Superior temporal gyrus (tissue), 1 donor: ENCODE measurements at regions not wholly inside any gene's neighbourhood (a gene's known extent, or its start where the extent isn't known, plus 50 kb on each side); places are given as distances from the start of the nearest gene placed in this dataset.
"Not testable (repeated sequence)": the region's sequence is repeated elsewhere in the genome, so short reads cannot be mapped to it uniquely, and the experiment has no call there.

ENCODE experiments used
- DNase-seq: peaks from one replicate; pipeline ENCODE4 v3.0.0-alpha.2; 2016; ENCODE audit errors: extremely low spot score

DNA sequence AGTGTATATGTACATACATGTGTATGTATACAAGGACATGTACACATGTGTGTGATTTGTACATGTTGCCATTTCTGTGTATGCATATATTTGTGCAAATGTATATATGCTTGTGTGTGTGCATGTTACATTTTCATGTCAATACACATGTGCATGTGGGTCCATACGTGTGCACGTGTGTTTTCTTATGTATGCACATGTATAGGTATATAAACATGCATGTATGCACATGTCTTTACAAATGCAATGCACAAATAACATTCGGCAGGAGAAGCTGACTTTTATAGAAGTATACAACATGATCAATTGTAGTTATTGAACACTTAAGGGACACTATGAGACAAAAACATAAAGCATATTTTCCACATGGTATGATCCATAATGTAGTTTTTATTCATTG lies 307.4 kb upstream of the SEMA3C start:
- DNase-seq = no peak

DNA sequence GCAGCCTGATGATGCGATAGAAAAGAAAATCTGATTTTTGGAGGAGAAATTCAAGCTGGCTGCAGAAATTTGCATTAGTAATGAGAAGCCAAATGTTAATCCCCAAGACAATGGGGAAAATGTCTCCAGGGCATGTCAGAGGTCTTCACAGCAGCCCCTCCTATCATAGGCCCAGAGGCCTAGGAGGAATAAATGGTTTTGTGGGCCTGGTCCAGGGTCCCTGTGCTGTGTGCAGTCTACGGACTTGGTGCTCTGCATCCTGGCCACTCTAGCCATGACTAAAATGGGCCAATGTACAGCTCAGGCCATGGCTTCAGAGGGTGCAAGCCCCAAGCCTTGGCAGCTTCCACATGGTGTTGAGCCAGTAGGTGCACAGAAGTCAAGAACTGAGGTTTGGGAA lies 303.8 kb upstream of the SEMA3C start:
- DNase-seq = not testable (repeated sequence)

GRCh38 chr7:81221527-81222217 lies 302.8 kb upstream of the SEMA3C start:
- no peak for DNase-seq

DNA sequence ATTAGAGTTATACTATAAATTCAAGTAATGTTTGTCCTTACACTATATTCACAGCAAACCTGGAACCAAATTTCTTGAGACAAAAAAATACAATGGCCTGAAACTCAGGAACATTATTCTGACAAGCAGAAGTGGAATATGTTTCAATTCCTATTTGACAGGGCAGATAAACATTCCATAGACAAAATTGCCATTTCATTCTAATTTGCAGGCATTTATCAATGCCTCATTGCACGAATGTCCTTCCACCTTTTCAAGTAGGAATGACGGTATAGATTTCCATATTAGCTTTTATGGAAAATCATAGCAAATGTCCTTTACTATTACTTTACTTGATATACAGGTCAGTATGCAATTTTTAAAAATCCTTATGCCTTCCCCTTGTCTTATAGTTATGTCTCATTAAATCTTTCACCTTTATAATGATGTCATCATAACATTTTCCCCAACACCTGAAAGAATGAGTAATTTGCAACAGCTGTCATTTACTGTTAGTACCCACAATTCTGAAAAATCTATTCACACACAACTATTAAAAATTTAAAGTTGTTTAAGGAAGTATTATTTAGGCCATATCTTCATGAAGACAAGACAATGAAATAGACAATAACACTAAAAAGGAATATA lies 299.7 kb upstream of the SEMA3C start:
- no peak for DNase-seq

DNA sequence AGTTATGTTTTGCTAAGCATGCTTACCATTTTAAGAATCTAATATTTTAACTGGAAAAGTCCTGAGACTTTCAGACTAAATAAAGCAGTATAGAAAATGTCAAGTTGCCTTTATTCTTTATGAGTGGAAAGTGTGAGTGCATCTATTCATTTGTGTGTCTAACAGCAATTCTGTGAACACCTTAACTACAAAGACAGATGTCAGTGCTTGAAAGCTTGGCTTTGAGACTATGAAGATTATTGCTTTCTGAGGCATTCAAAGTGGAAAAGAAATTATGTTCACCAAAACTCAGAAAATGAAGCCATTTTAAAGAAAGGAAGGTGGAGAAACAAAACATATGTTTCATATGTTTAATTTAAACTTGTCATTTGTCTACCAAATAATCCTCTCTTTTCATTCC lies 294.5 kb upstream of the SEMA3C start:
- no peak for DNase-seq

DNA sequence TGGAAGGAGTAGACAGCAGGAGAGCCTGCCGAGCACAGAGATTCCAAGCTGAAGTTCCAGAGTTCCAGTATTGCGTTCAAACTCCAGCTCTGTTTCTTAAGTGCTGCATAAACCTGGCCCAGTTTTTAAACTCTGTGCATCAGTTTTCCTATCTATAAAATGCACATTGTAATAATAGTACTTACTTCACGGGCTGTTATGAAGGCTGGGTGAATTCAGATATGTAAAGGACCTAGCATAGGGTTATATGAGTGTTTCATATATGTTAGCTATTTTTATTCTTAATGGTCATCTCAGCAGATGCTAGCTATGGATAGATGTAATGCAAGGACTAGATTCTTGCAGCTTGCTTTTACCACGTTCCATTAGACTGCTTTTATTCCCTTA lies 293.1 kb upstream of the SEMA3C start:
- no peak for DNase-seq

DNA sequence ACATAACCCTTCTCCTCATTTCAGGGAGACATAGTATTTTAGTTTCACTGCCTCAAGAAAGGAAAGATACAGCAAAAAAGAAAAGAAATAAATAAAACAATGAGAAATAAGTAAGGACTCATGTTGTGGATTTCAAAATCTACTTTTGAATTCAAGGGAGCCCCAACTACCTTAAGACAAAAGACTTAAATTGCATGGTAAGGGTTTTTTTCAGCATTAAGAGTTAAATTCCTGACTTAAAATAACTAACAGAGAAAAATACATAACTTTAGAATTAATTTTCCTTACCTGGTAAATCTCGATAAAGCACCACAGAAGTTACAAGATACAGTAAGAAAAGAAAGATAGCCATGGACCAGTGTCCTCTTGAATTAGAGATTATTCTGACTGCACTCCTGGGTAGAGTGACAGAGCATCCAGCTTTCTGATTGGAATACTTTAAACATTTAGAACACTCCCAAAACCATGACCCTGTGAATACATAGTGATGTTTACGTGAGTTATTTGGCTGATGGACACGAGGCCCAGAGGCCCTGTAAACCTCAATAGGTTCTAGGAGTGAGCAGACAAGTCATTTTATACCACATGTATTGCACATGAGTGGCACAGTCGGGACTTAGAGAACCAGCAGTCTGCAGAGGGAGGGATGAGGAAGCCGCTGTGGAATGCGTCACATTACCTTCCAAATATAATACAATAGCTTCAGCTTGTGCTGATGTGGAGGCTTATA lies 292.5 kb upstream of the SEMA3C start:
- DNase-seq = no peak

DNA sequence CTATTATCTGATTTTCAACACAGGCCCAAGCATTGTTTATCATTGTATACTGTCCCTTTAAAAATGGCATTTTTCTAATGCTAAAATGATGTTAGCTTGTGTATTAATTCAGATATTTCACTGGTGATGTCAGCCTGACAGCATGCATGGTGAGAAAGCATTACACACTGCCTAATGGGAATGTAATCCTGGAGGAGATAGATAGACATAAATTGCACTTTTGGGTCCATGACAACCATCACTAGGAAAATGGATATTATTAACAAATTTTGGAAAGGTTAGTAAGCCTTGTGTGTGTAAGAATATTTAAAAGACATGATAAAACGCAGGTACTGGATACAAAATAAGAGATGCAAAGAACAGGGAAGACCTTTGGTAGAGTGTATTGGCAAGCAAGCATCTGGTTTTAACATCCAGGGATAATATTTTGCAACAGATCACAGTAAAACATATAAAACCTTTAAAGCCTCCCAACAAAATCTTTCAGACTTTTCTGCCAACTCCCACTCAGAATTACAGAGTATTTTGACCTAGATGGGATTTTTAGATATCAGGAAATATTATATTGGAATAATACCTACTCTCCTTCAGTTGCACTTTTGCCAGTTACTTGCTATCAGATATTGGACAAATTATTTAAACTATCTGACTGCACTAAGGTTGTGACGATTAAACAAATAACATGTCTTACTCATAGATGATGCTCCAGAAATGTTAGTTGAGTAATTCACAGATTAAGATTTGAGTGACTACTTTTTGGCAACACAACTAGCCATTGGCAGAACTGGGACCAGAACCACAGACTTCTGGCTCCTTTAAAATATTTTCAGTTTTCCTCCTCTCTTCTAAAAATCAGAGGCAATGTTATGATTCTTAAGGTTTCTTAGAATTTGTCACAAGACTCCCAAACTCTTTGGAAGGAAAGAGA lies 291.6 kb upstream of the SEMA3C start:
- no peak for DNase-seq

DNA sequence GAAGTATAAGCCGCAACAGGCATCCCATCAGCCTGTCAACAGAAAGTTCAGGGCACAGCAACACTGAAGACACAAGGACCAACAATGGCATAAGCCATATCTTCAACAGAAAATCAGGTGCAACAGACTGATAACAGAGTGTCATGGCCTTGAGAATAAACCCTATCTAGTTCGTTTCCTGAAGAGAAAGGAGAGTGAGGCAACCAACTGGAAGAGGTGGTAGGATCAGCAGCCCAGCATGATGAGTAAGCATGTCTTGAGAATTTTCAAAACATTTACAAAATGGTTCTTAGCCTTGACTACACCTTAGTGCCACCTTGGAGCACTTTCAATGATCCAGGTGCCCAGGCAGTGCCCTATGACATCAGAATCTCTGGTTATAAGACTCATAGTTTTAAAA lies 290.2 kb upstream of the SEMA3C start:
- DNase-seq = no peak

DNA sequence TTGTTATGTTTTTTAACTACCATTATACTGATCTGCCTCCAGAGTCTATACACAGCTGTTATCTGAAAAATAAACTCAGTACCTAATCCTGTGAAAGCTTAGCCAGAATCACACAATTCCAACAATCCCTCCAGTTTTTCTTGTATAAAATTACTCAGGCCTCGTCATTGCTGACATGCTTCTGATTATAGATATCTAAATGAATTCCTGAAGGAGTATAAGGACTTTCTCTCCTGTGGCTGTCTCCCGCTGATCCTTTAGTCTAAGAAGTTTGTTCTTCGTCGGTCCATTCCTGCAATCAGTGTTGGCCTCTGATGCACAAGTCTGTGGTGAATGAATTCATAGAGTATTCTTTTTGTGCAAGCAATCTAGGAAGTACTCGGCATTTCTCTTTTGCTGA lies 288.9 kb upstream of the SEMA3C start:
- DNase-seq = no peak

GRCh38 chr7:81206667-81207360 lies 288.0 kb upstream of the SEMA3C start:
- no peak for DNase-seq

- DNase-seq = no peak
Observed at GRCh38 chr7:81206217-81206616, 287.4 kb upstream of the SEMA3C start.

- no peak for DNase-seq
Observed at GRCh38 chr7:81201188-81201587, 282.3 kb upstream of the SEMA3C start.

DNA sequence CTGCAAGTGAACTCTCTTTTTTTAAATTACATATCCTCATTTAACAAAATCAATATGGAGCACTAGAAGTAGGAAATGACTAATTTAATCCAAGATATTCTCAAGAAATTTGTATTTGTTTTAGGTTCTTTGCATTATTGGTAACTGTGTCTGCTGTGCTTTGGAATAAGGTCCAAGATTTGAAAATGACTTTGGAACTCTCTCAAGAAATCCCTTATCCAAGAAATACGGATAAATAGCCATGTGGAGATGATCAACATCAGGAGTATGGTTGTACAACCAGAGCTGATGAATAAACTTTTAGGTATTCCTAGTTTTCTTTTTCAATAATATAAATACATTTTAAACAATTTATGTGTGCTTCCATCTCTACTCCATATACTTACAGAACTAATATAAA lies 279.9 kb upstream of the SEMA3C start:
- DNase-seq = no peak

GRCh38 chr7:81197266-81197665 lies 278.4 kb upstream of the SEMA3C start:
- no peak for DNase-seq

DNA sequence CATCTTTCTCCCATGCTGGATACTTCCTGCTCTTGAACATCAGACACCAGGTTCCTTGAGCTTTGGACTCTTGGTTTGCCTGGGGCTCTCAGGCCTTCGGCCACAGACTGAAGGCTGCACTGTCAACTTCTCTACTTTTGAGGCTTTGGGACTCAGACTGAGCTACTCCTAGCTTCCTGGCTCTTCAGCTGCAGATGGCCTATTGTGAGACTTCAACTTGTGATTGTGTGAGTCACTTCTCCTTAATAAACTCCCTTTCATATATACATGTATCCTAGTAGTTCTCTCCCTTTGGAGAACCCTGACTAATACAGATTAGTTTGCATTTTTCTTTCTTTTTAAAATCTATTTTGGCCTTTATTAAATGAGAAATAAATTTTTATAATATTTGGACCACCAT lies 276.2 kb upstream of the SEMA3C start:
- no peak for DNase-seq

GRCh38 chr7:81190997-81191768 lies 272.3 kb upstream of the SEMA3C start:
- DNase-seq = no peak

- no peak for DNase-seq
Observed at GRCh38 chr7:81187753-81188152, 268.9 kb upstream of the SEMA3C start.

GRCh38 chr7:81186691-81187090 lies 267.8 kb upstream of the SEMA3C start:
- DNase-seq = no peak

- no peak for DNase-seq
Observed at GRCh38 chr7:81185072-81185471, 266.2 kb upstream of the SEMA3C start.

DNA sequence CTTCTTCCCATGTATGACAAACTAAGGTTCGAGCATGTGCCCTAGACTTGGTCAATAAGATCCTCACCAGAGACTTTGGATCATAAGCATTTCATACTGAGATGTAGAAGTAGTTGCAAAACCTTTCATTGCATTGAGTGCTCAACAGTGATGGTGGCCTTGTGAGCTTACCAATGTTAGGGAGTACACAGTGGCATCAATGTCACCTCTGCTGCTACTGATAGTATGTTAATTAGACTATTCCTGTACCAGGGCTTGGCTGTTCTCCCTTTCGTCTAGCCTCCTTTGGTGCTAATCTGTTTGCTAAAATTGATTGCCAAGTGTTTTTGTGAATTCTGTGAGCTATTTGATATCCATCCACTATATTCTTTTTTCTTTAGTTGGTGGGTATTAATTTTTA lies 264.5 kb upstream of the SEMA3C start:
- DNase-seq = no peak
